AG09309 (cell line): ENCODE measurements at regions not wholly inside any gene's neighbourhood (a gene's known extent, or its start where the extent isn't known, plus 50 kb on each side); places are given as distances from the start of the nearest gene placed in this dataset.

ENCODE experiments used
- DNase-seq: peaks from one replicate; pipeline ENCODE4 v3.0.0-alpha.2; 2010; ENCODE audit warnings: low read depth
- H3K4me3 ChIP-seq: 2 replicates; pipeline ENCODE4 v1.5.1; 2011; ENCODE audit warnings: mild to moderate bottlenecking, low read depth, low read length, moderate library complexity; ENCODE audit not compliant: control insufficient read depth
- TF ChIP-seq, protein P1 (sequence below): IDR thresholded peaks from 2 replicates; pipeline ENCODE4 v1.5.1; 2011; ENCODE audit warnings: mild to moderate bottlenecking, low read depth, low read length, inconsistent platforms; ENCODE audit not compliant: insufficient read depth, control insufficient read depth; ENCODE audit errors: missing control alignments

DNA sequence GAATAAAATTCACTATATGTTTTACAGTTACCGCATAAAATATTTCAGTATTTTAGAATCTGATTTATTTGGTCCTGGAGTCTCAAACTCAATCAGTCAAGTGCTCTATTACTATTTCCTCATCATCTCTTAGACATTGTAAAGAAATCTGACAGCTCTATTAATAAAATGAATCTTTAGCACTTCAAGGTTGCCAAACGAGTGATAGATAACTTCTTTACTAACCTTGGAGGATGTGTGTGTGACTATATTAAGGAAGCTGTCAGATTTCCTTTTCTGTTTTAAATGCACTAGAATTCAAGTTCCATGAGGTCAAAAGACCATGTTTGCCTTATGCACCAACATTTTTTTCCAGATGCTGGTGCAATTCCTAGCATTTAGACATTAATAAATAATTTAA, 389.8 kb upstream of the AZI2 start:
- no peak for DNase-seq

DNA sequence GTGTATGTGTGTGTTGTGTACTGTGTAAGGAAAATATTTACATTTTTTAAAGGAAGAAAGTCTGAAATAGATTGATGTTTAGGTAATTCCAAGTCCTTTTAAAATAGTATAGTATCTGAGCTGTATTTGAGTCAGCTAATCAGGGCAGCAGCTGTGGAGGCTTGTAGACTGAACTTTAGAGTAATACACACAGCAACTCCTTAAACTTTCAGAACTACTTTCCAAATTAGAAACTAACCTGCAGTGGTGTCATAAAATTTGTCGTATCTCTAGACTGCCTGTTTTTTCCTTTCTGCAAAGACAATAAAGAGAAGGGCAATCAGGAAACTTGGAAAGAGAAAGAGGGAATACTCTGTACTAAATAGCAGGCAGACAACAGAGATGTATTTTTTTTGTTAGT, 391.0 kb upstream of the AZI2 start:
- H3K4me3 ChIP-seq: no peak overlapping the region
- DNase-seq: no peak
- TF ChIP-seq, protein P1, sequence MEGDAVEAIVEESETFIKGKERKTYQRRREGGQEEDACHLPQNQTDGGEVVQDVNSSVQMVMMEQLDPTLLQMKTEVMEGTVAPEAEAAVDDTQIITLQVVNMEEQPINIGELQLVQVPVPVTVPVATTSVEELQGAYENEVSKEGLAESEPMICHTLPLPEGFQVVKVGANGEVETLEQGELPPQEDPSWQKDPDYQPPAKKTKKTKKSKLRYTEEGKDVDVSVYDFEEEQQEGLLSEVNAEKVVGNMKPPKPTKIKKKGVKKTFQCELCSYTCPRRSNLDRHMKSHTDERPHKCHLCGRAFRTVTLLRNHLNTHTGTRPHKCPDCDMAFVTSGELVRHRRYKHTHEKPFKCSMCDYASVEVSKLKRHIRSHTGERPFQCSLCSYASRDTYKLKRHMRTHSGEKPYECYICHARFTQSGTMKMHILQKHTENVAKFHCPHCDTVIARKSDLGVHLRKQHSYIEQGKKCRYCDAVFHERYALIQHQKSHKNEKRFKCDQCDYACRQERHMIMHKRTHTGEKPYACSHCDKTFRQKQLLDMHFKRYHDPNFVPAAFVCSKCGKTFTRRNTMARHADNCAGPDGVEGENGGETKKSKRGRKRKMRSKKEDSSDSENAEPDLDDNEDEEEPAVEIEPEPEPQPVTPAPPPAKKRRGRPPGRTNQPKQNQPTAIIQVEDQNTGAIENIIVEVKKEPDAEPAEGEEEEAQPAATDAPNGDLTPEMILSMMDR: no peak

More for the DNA sequence above, 389.8 kb upstream of the AZI2 start:
- H3K4me3 ChIP-seq: no peak overlapping the region
- TF ChIP-seq, protein P1: no peak

DNA sequence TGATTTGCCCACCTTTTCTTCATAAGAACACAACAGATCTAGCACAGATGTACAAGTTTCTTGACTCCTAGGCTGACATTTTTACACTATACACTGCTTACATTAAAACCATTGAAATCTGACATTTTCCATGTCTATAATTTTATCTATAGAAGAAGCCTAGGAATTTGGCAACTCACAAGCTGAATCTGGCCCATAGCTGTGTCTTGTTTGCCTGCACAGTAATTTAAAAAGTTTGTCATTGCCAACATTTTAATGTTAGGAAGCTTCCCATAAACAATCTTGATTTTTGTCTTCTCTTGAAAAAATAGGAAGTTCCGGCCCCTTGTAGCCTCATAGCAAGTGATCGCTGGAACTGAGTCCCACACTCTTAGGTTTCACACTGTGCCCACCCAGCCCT, 394.6 kb upstream of the AZI2 start:
- DNase-seq: no peak
- TF ChIP-seq, protein P1: no peak

DNA sequence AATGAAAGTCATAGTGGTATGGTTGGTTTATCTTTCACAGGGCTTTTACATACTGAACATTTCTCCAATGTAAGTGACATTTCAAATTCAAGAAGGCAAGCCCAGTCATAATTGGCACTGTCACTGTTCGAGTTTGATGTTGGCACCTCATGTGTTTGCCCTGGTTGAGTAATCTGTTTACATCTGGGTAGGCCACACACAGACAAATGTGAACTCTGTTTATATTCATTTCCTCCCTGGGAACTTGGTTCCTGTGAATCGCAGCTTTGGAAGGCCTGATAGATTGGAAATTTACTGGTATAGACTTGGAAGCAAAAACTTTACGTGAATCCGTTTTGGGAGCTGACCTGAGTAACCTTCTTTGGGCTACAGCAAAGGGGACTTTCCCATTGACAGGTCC, 395.2 kb upstream of the AZI2 start:
- TF ChIP-seq, protein P1: no peak
- H3K4me3 ChIP-seq: no peak overlapping the region
- no peak for DNase-seq

More for the DNA sequence above, 394.6 kb upstream of the AZI2 start:
- no peak overlapping the region for H3K4me3 ChIP-seq

DNA sequence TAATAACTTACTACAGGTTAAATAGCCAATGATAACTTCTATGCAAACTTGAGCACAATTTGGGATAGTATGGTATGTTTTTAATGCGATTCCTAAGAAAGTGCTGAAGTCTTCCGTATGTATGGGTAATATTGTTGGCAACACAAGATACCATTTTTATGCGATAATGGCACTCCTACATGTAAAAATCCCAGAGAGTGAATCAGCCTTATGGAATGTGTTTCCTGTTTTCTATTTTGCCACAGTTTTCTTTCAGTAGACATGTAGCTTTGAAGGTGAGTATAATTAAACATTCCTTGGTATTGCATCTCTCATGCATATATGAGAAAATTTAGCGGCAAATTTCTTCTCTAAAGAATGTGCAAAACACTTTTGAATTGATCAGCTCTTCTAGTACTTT, 396.8 kb upstream of the AZI2 start:
- H3K4me3 ChIP-seq: no peak overlapping the region
- no peak for DNase-seq
- TF ChIP-seq, protein P1: no peak

DNA sequence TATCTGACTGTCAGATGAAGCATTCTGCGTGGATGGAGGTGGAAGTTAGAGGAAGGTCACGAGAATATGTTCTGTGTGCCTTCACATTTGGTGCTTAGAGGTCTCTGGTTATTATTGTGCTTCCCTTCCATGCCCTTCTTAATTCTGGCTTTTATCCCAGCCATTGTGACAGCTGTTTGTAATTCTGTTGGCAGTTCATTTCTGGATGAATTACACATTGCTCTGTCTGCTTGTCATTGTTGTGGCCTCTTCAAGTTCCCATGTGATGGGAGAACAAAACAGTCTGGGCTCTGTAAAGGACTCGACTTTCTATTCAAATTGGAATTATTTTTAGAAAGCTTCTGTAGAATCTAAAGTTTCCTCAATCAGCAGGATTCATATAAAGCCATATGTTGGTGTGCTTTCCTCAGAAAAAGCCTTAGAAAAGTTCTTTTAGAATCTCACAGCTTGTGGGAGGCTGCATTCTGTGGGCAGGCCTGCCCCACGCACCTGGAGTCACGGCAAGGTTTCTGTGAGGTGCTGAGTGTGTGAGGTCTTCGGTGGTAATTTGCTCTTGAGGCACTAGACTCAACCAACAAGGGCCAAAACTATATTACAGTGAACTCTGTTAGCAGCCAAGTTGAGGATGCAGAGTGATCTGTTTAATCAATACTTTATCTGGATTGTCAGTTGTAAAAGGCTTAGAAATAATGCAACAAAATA, 397.4 kb upstream of the AZI2 start:
- TF ChIP-seq, protein P1: no peak
- no peak overlapping the region for H3K4me3 ChIP-seq
- DNase-seq: no peak
